K562 (cell line): ENCODE measurements at regions not wholly inside any gene's neighbourhood (a gene's known extent, or its start where the extent isn't known, plus 50 kb on each side); places are given as distances from the start of the nearest gene placed in this dataset.

ENCODE experiments used
- ARID1B ChIP-seq: fragments of 450-650 bp; IDR thresholded peaks from 2 replicates; pipeline ENCODE4 v1.6.1; 2016; ENCODE audit warnings: antibody characterized with exemption, mild to moderate bottlenecking, inconsistent platforms
- BDP1 ChIP-seq: IDR thresholded peaks from 3 replicates; pipeline ENCODE4 v1.6.1; 2011; ENCODE audit not compliant: insufficient read length, insufficient read depth
- CBFA2T2 ChIP-seq: fragments of 450-650 bp; conservative IDR thresholded peaks from 2 replicates; pipeline ENCODE4 v1.6.1; 2017; ENCODE audit warnings: mild to moderate bottlenecking
- CEBPG ChIP-seq, 3 experiments: fragments of 200-800 bp in 1 of 3; sonication (Bioruptor generic) in 1 of 3; sonication (generic) in 1 of 3; formaldehyde crosslinking in 1 of 3; IDR thresholded peaks in 2 of 3; conservative IDR thresholded peaks in 1 of 3; 2 replicates each; pipeline versions ENCODE4 v1.6.1 to v1.8.0; 2016 to 2022; ENCODE audit warnings: missing compliant biosample characterization in 2 of 3, missing genetic modification characterization in 2 of 3, mild to moderate bottlenecking in 1 of 3, missing genetic modification reagents in 1 of 3
- EHMT2 ChIP-seq: fragments of 450-650 bp; IDR thresholded peaks from 2 replicates; pipeline ENCODE4 v1.6.1; 2018; ENCODE audit warnings: antibody characterized with exemption
- GATA2 ChIP-seq: sonication (generic); formaldehyde crosslinking; IDR thresholded peaks from 2 replicates; pipeline ENCODE4 v1.4.0; 2020; ENCODE audit warnings: mild to moderate bottlenecking, missing genetic modification reagents
- JUND ChIP-seq, 2 experiments: IDR thresholded peaks; 2 replicates in 1 of 2; 3 replicates in 1 of 2; pipeline ENCODE4 v1.6.1; 2011; ENCODE audit warnings: borderline replicate concordance in 2 of 2, low read depth in 2 of 2, low read length in 2 of 2, improper control_type of control experiment in 1 of 2, missing biosample characterization in 1 of 2, missing genetic modification characterization in 1 of 2, missing genetic modification reagents in 1 of 2
- KLF6 ChIP-seq: fragments of 250-450 bp; sonication (Bioruptor Pico); IDR thresholded peaks from 2 replicates; pipeline ENCODE4 v1.4.0; 2020; ENCODE audit warnings: mild to moderate bottlenecking, moderate library complexity, borderline replicate concordance
- LCOR ChIP-seq: sonication (generic); formaldehyde crosslinking; IDR thresholded peaks from 2 replicates; pipeline ENCODE4 v1.8.0; 2022; ENCODE audit warnings: mild to moderate bottlenecking, missing genetic modification reagents
- MAZ ChIP-seq, 2 experiments: fragments of 450-650 bp in 1 of 2; sonication (generic) in 1 of 2; formaldehyde crosslinking; IDR thresholded peaks in 1 of 2; conservative IDR thresholded peaks in 1 of 2; 2 replicates each; pipeline versions ENCODE4 v1.4.0 to v1.5.0; 2020; ENCODE audit warnings: mild to moderate bottlenecking in 1 of 2, missing genetic modification reagents in 1 of 2
- MEIS2 ChIP-seq: fragments of 450-650 bp; IDR thresholded peaks from 2 replicates; pipeline ENCODE4 v1.6.1; 2014; ENCODE audit warnings: mild to moderate bottlenecking; ENCODE audit not compliant: partially characterized antibody
- NONO ChIP-seq, 2 experiments: fragments of 200-400 bp in 1 of 2; fragments of 450-650 bp in 1 of 2; formaldehyde crosslinking in 1 of 2; IDR thresholded peaks; 2 replicates each; pipeline ENCODE4 v1.6.1; 2017; ENCODE audit warnings: low read depth in 2 of 2, mild to moderate bottlenecking in 2 of 2, moderate library complexity in 2 of 2, low read length in 1 of 2
- POLR2A ChIP-seq: fragments of 450-650 bp; conservative IDR thresholded peaks from 2 replicates; pipeline ENCODE4 v1.6.1; 2016
- POLR2G ChIP-seq: fragments of 200-400 bp; formaldehyde crosslinking; IDR thresholded peaks from 2 replicates; pipeline ENCODE4 v1.6.1; 2017; ENCODE audit warnings: low read depth, mild to moderate bottlenecking, antibody characterized with exemption, low read length, moderate library complexity
- POLR2H ChIP-seq: IDR thresholded peaks from 2 replicates; pipeline ENCODE4 v1.6.1; 2016; ENCODE audit warnings: missing genetic modification characterization, low read depth, mild to moderate bottlenecking, control low read depth, missing compliant biosample characterization, moderate library complexity
- SAFB2 ChIP-seq: fragments of 200-400 bp; formaldehyde crosslinking; IDR thresholded peaks from 2 replicates; pipeline ENCODE4 v1.6.1; 2018; ENCODE audit warnings: borderline replicate concordance, low read length, low read depth, moderate library complexity; ENCODE audit not compliant: severe bottlenecking
- SMARCA4 ChIP-seq: fragments of 450-650 bp; IDR thresholded peaks from 2 replicates; pipeline ENCODE4 v1.6.1; 2016
- SNRNP70 ChIP-seq: fragments of 200-400 bp; formaldehyde crosslinking; optimal IDR thresholded peaks from 2 replicates; pipeline ENCODE3; 2017; ENCODE audit warnings: low read depth, low read length
- TEAD4 ChIP-seq, 2 experiments: sonication (generic) in 1 of 2; formaldehyde crosslinking in 1 of 2; IDR thresholded peaks; 2 replicates each; pipeline versions ENCODE4 v1.6.1 to v1.8.0; 2012 to 2022; ENCODE audit warnings: borderline replicate concordance in 1 of 2, inconsistent platforms in 1 of 2, low read length in 1 of 2, mild to moderate bottlenecking in 1 of 2, missing genetic modification reagents in 1 of 2
- ZNF79 ChIP-seq: fragments of 250-450 bp; sonication (Bioruptor Pico); IDR thresholded peaks from 2 replicates; pipeline ENCODE4 v1.4.0; 2020; ENCODE audit warnings: low read depth, mild to moderate bottlenecking, moderate library complexity
- TF ChIP-seq, protein P1 (sequence below), 3 experiments: IDR thresholded peaks in 2 of 3; conservative IDR thresholded peaks in 1 of 3; 2 replicates each; pipeline ENCODE4 v1.5.1; 2011 to 2012; ENCODE audit warnings: low read length in 3 of 3, mild to moderate bottlenecking in 3 of 3, control low read depth in 2 of 3, improper control_type of control experiment in 1 of 3, inconsistent platforms in 1 of 3, low read depth in 1 of 3, mixed read lengths in 1 of 3, moderate library complexity in 1 of 3; ENCODE audit not compliant: insufficient read depth in 2 of 3
- TF ChIP-seq, protein P2 (sequence below), 2 experiments: fragments of 450-650 bp in 1 of 2; sonication (generic) in 1 of 2; formaldehyde crosslinking in 1 of 2; IDR thresholded peaks in 1 of 2; conservative IDR thresholded peaks in 1 of 2; 2 replicates each; pipeline versions ENCODE4 v1.6.1 to v1.8.1; 2016 to 2023; ENCODE audit warnings: mild to moderate bottlenecking in 2 of 2, moderate library complexity in 2 of 2, inconsistent platforms in 1 of 2, missing genetic modification reagents in 1 of 2

DNA sequence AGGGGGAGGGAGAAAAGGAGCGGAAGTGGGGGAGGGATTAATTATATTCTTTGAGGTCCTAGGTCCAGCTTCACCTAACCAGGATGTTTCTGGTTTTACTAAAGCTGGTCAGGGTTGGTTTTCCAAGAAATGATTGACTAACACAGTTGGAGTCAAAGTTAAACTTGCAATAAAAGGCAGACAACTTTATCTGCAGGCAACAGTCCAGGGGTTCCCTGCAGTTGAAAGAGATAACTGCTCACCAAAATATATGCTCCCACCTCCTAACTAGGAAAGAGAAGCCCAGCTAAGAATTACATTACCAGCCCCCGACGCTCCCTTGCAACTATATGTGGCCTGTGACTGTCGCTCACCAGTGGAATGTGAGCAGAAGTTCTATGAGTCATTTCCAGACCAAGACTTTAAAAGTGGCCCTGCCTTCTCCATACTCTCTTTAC, 140.0 kb upstream of the PKDCC start (continued):
- TF ChIP-seq MEIS2 (peak; percentile 8), KLF6 (CRISPR knock-in tag) (no peak), EHMT2 (no peak), BDP1 (no peak), SAFB2 (no peak), JUND (IDR thresholded peaks at IDR 0.05; ENCODE audit: borderline replicate concordance, low read depth, low read length) (peak; percentile 45), JUND (tag; IDR thresholded peaks at IDR 0.05; ENCODE audit: borderline replicate concordance, low read depth, low read length) (no peak; the same call in 2 of the 3 replicates), NONO (IDR thresholded peaks at IDR 0.05; ENCODE audit: low read depth in 2 of 2, low read length in 1 of 2) (no peak), LCOR (CRISPR knock-in tag) (peak; percentile 29; the same call in 1 of the 2 replicates), CEBPG (CRISPR knock-in tag; IDR thresholded peaks at IDR 0.05) (no peak), CEBPG (tag; conservative IDR thresholded peaks at IDR 0.05 in 1 of 2, IDR thresholded peaks at IDR 0.05 in 1 of 2) (peak in 1 of 2 experiments; percentile 4; a peak in 1 of 4 replicates), MAZ (CRISPR knock-in tag; conservative IDR thresholded peaks at IDR 0.05 in 1 of 2, IDR thresholded peaks at IDR 0.05 in 1 of 2) (no peak; a peak in 1 of 4 replicates), POLR2A (no peak), ARID1B (peak; percentile 72), TEAD4 (IDR thresholded peaks at IDR 0.05; ENCODE audit: low read length) (peak; percentile 66), TEAD4 (CRISPR knock-in tag; IDR thresholded peaks at IDR 0.05; ENCODE audit: borderline replicate concordance) (no peak), POLR2H (tag) (no peak), SMARCA4 (0 out of 2 replicates have a peak, but pooled peaks have one; percentile 28), CBFA2T2 (peak; percentile 66), GATA2 (CRISPR knock-in tag) (peak; percentile 8; the same call in 1 of the 2 replicates), SNRNP70 (no peak), ZNF79 (CRISPR knock-in tag) (no peak), POLR2G (no peak)
- TF ChIP-seq, protein P1, sequence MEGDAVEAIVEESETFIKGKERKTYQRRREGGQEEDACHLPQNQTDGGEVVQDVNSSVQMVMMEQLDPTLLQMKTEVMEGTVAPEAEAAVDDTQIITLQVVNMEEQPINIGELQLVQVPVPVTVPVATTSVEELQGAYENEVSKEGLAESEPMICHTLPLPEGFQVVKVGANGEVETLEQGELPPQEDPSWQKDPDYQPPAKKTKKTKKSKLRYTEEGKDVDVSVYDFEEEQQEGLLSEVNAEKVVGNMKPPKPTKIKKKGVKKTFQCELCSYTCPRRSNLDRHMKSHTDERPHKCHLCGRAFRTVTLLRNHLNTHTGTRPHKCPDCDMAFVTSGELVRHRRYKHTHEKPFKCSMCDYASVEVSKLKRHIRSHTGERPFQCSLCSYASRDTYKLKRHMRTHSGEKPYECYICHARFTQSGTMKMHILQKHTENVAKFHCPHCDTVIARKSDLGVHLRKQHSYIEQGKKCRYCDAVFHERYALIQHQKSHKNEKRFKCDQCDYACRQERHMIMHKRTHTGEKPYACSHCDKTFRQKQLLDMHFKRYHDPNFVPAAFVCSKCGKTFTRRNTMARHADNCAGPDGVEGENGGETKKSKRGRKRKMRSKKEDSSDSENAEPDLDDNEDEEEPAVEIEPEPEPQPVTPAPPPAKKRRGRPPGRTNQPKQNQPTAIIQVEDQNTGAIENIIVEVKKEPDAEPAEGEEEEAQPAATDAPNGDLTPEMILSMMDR (IDR thresholded peaks at IDR 0.05 in 2 of 3, conservative IDR thresholded peaks at IDR 0.05 in 1 of 3; ENCODE audit: insufficient read depth in 2 of 3, low read depth in 1 of 3, low read length in 3 of 3): no peak
- TF ChIP-seq, protein P2, sequence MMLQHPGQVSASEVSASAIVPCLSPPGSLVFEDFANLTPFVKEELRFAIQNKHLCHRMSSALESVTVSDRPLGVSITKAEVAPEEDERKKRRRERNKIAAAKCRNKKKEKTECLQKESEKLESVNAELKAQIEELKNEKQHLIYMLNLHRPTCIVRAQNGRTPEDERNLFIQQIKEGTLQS (IDR thresholded peaks at IDR 0.05): peak; percentile 20; the same call in 1 of the 2 replicates
- TF ChIP-seq, protein P2 (CRISPR knock-in tag; conservative IDR thresholded peaks at IDR 0.05): no peak
